ENCODE measurements at regions not wholly inside any gene's neighbourhood (a gene's known extent, or its start where the extent isn't known, plus 50 kb on each side); places are given as distances from the start of the nearest gene placed in this dataset.

DNA sequence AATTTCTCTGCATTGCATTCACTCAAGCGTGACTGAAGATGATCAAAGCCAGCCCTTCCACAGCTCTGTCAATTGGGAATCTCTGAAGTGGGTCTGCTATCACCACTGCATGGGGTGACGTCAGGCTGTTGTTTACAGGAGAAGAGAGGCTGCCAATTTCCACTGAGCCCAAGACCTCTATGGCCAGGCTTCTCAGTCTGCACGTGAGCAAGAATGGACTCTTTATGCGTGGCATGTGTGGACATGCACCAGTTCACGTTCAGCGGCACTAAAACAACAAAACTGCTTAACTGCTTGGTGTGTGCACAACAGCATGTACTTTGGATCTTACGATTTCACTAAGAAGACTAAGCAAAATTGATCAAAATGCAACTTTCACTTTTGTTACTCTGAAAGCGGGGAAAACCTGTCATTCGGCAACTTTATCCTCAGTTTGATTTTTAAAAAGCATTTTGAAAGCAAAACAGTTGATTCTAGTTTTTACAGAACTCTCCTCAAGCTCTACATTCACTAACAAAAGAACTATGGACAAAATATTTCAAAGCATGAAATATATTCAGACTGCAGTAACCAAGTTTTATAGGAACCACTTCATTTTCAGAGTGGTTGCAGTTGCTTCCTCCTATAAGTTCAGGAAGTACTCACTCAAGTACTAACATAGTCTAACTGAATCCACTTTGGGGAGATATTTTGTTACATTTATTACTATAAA, 77.0 kb upstream of the SERTAD2 start:
- TF ChIP-seq POLR2A (IDR thresholded peaks at IDR 0.05), result peak in 1 of 2 donors; percentile 50
- TF ChIP-seq, protein P1, sequence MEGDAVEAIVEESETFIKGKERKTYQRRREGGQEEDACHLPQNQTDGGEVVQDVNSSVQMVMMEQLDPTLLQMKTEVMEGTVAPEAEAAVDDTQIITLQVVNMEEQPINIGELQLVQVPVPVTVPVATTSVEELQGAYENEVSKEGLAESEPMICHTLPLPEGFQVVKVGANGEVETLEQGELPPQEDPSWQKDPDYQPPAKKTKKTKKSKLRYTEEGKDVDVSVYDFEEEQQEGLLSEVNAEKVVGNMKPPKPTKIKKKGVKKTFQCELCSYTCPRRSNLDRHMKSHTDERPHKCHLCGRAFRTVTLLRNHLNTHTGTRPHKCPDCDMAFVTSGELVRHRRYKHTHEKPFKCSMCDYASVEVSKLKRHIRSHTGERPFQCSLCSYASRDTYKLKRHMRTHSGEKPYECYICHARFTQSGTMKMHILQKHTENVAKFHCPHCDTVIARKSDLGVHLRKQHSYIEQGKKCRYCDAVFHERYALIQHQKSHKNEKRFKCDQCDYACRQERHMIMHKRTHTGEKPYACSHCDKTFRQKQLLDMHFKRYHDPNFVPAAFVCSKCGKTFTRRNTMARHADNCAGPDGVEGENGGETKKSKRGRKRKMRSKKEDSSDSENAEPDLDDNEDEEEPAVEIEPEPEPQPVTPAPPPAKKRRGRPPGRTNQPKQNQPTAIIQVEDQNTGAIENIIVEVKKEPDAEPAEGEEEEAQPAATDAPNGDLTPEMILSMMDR (IDR thresholded peaks at IDR 0.05), result no peak
